CD8-positive, alpha-beta memory T cell (primary cell): ENCODE measurements at regions not wholly inside any gene's neighbourhood (a gene's known extent, or its start where the extent isn't known, plus 50 kb on each side); places are given as distances from the start of the nearest gene placed in this dataset.

ENCODE experiments used
- CTCF ChIA-PET: fragments of 350-600 bp; sonication (Branson Sonifier 250); formaldehyde crosslinking; loops from one replicate; lab custom pipeline; 2021; ENCODE audit warnings: antibody characterized with exemption; lab: Charles Lee
- POLR2A ChIA-PET: fragments of 350-600 bp; sonication (Branson Sonifier 250); formaldehyde crosslinking; loops from one replicate; lab custom pipeline; 2021; ENCODE audit warnings: antibody characterized with exemption; lab: Charles Lee
- DNase-seq, 5 donors: peaks; one replicate each; pipeline versions ENCODE4 v3.0.0 to v3.0.0-alpha.2; 2020 to 2022; ENCODE audit warnings: mixed read lengths in 1 of 5
- H3K27ac ChIP-seq: one replicate; pipeline ENCODE4 v1.7.0; 2013; ENCODE audit warnings: low read depth, mild to moderate bottlenecking, low read length, moderate library complexity
- H3K27me3 ChIP-seq: 2 replicates; pipeline ENCODE4 v1.7.0; 2013; ENCODE audit warnings: low read length, mild to moderate bottlenecking; ENCODE audit not compliant: insufficient read depth, poor library complexity, severe bottlenecking
- H3K36me3 ChIP-seq: 2 replicates; pipeline ENCODE4 v1.7.0; 2013; ENCODE audit warnings: mild to moderate bottlenecking, low read length, moderate library complexity; ENCODE audit not compliant: insufficient read depth
- H3K4me1 ChIP-seq: 2 replicates; pipeline ENCODE4 v1.7.0; 2013; ENCODE audit warnings: mild to moderate bottlenecking, low read length, moderate library complexity; ENCODE audit not compliant: insufficient read depth
- H3K4me3 ChIP-seq: 2 replicates; pipeline ENCODE4 v1.7.0; 2013; ENCODE audit warnings: mild to moderate bottlenecking, low read length
- H3K9me3 ChIP-seq: 2 replicates; pipeline ENCODE4 v1.7.0; 2013; ENCODE audit warnings: mild to moderate bottlenecking, low read length
- H3K27ac Mint-ChIP-seq, 8 donors: one replicate each; pipeline ENCODE4 v1.8.0; 2020 to 2021; ENCODE audit warnings: mixed read lengths in 8 of 8, mild to moderate bottlenecking in 6 of 8, inconsistent platforms in 3 of 8, moderate library complexity in 3 of 8
- H3K27me3 Mint-ChIP-seq, 2 donors: one replicate each; pipeline ENCODE4 v1.8.0; 2020 to 2021; ENCODE audit warnings: mixed read lengths in 2 of 2, mild to moderate bottlenecking in 1 of 2, moderate library complexity in 1 of 2
- H3K36me3 Mint-ChIP-seq, 3 donors: one replicate each; pipeline ENCODE4 v1.8.0; 2020 to 2021; ENCODE audit warnings: mixed read lengths in 3 of 3, inconsistent platforms in 1 of 3, mild to moderate bottlenecking in 1 of 3
- H3K4me1 Mint-ChIP-seq, 3 donors: one replicate each; pipeline ENCODE4 v1.8.0; 2020 to 2021; ENCODE audit warnings: mixed read lengths in 3 of 3, inconsistent platforms in 1 of 3, mild to moderate bottlenecking in 1 of 3
- H3K4me3 Mint-ChIP-seq, 7 donors: one replicate each; pipeline ENCODE4 v1.8.0; 2020 to 2021; ENCODE audit warnings: mixed read lengths in 7 of 7, mild to moderate bottlenecking in 6 of 7, moderate library complexity in 4 of 7, inconsistent platforms in 2 of 7
- H3K9me3 Mint-ChIP-seq, 5 donors: one replicate each; pipeline ENCODE4 v1.8.0; 2020 to 2022; ENCODE audit warnings: mixed read lengths in 5 of 5, mild to moderate bottlenecking in 3 of 5, moderate library complexity in 2 of 5, inconsistent platforms in 1 of 5

- Histone ChIP-seq H3K4me1 (no peaks in the 10 kb centered on the region), H3K27ac (no peak overlapping the region), H3K4me3 (no peak overlapping the region), H3K9me3 (no peaks in the 10 kb centered on the region), H3K27me3 (no peaks in the 10 kb centered on the region), H3K36me3 (no peaks in the 10 kb centered on the region)
- H3K36me3 Mint-ChIP-seq, result peaks cover 0 to 9% (median 0%) of the 10 kb centered on the region in 3 donors
- ChIA-PET CTCF (no interaction called here), POLR2A (interaction anchor here (0.5 kb wide), 1 partner anchor 119 kb away, joined by 3 read pairs; no protein-coding TSS in a partner anchor)
- H3K4me1 Mint-ChIP-seq, result no peaks in the 10 kb centered on the region
- no peak for DNase-seq
- H3K4me3 Mint-ChIP-seq, result no peak overlapping the region
- peaks cover 11 to 19% (median 14%) of the 10 kb centered on the region in 5 donors for H3K9me3 Mint-ChIP-seq
- peaks cover 15 to 53% of the 10 kb centered on the region in 2 donors for H3K27me3 Mint-ChIP-seq
- H3K27ac Mint-ChIP-seq, result no peak overlapping the region
Observed at GRCh38 chr20:63145156-63145555, 70.8 kb downstream of the YTHDF1 start.

- Histone ChIP-seq H3K27me3 (no peaks in the 10 kb centered on the region), H3K9me3 (no peaks in the 10 kb centered on the region), H3K4me3 (no peak overlapping the region), H3K36me3 (no peaks in the 10 kb centered on the region), H3K4me1 (no peaks in the 10 kb centered on the region), H3K27ac (no peak overlapping the region)
- peaks cover 7 to 43% of the 10 kb centered on the region in 2 donors for H3K27me3 Mint-ChIP-seq
- POLR2A ChIA-PET, result no interaction called here
- no peaks in the 10 kb centered on the region for H3K4me1 Mint-ChIP-seq
- no peak for DNase-seq
- H3K4me3 Mint-ChIP-seq, result no peak overlapping the region
- H3K27ac Mint-ChIP-seq, result no peak overlapping the region
- peaks cover 4 to 9% (median 6%) of the 10 kb centered on the region in 5 donors for H3K9me3 Mint-ChIP-seq
- CTCF ChIA-PET, result no interaction called here
- peaks cover 0 to 4% (median 0%) of the 10 kb centered on the region in 3 donors for H3K36me3 Mint-ChIP-seq
Observed at GRCh38 chr20:63142933-63143332, 73.0 kb downstream of the YTHDF1 start.

GRCh38 chr20:63141531-63141930 is 74.4 kb downstream of the YTHDF1 start:
- no peaks in the 10 kb centered on the region for H3K36me3 Mint-ChIP-seq
- Histone ChIP-seq H3K27me3 (no peaks in the 10 kb centered on the region), H3K4me3 (no peak overlapping the region), H3K36me3 (no peaks in the 10 kb centered on the region), H3K27ac (no peak overlapping the region), H3K9me3 (no peaks in the 10 kb centered on the region), H3K4me1 (no peaks in the 10 kb centered on the region)
- H3K27me3 Mint-ChIP-seq, result peaks cover 5 to 34% of the 10 kb centered on the region in 2 donors
- H3K4me1 Mint-ChIP-seq, result no peaks in the 10 kb centered on the region
- no peak overlapping the region for H3K4me3 Mint-ChIP-seq
- ChIA-PET POLR2A (no interaction called here), CTCF (no interaction called here)
- peaks cover 0 to under 1% (median 0%) of the 10 kb centered on the region in 5 donors for H3K9me3 Mint-ChIP-seq
- DNase-seq, result no peak
- H3K27ac Mint-ChIP-seq, result no peak overlapping the region

GRCh38 chr20:63140514-63141433 is 75.2 kb downstream of the YTHDF1 start:
- CTCF ChIA-PET, result no interaction called here
- H3K36me3 ChIP-seq, result no peaks in the 10 kb centered on the region
- no peaks in the 10 kb centered on the region for H3K27me3 ChIP-seq
- H3K4me1 ChIP-seq, result no peaks in the 10 kb centered on the region
- DNase-seq, result no peak
- H3K4me1 Mint-ChIP-seq, result no peaks in the 10 kb centered on the region
- H3K9me3 Mint-ChIP-seq, result no peaks in the 10 kb centered on the region
- H3K27ac ChIP-seq, result no peak overlapping the region
- H3K27me3 Mint-ChIP-seq, result peaks cover 7 to 31% of the 10 kb centered on the region in 2 donors
- H3K4me3 Mint-ChIP-seq, result no peak overlapping the region
- POLR2A ChIA-PET, result no interaction called here
- H3K9me3 ChIP-seq, result no peaks in the 10 kb centered on the region
- H3K27ac Mint-ChIP-seq, result no peak overlapping the region
- H3K4me3 ChIP-seq, result no peak overlapping the region
- H3K36me3 Mint-ChIP-seq, result no peaks in the 10 kb centered on the region

- H3K27me3 Mint-ChIP-seq, result peaks cover 5 to 24% of the 10 kb centered on the region in 2 donors
- no peak overlapping the region for H3K4me3 ChIP-seq
- no peaks in the 10 kb centered on the region for H3K4me1 ChIP-seq
- ChIA-PET CTCF (no interaction called here), POLR2A (no interaction called here)
- H3K4me3 Mint-ChIP-seq, result no peak overlapping the region
- no peaks in the 10 kb centered on the region for H3K4me1 Mint-ChIP-seq
- no peak for DNase-seq
- no peaks in the 10 kb centered on the region for H3K36me3 ChIP-seq
- no peaks in the 10 kb centered on the region for H3K9me3 Mint-ChIP-seq
- no peak overlapping the region for H3K27ac ChIP-seq
- H3K27ac Mint-ChIP-seq, result no peak overlapping the region
- H3K27me3 ChIP-seq, result no peaks in the 10 kb centered on the region
- H3K36me3 Mint-ChIP-seq, result no peaks in the 10 kb centered on the region
- no peaks in the 10 kb centered on the region for H3K9me3 ChIP-seq
Observed at GRCh38 chr20:63139837-63140236, 76.1 kb downstream of the YTHDF1 start.

GRCh38 chr20:63139356-63139755 is 76.6 kb downstream of the YTHDF1 start:
- CTCF ChIA-PET, result no interaction called here
- Mint-ChIP-seq H3K9me3 (no peaks in the 10 kb centered on the region), H3K36me3 (no peaks in the 10 kb centered on the region), H3K4me3 (no peak overlapping the region), H3K27ac (no peak overlapping the region), H3K27me3 (peaks cover 5 to 23% of the 10 kb centered on the region in 2 donors), H3K4me1 (no peaks in the 10 kb centered on the region)
- H3K4me1 ChIP-seq, result no peaks in the 10 kb centered on the region
- no peaks in the 10 kb centered on the region for H3K27me3 ChIP-seq
- POLR2A ChIA-PET, result no interaction called here
- H3K9me3 ChIP-seq, result no peaks in the 10 kb centered on the region
- no peaks in the 10 kb centered on the region for H3K36me3 ChIP-seq
- no peak overlapping the region for H3K4me3 ChIP-seq
- H3K27ac ChIP-seq, result no peak overlapping the region
- DNase-seq, result no peak

- H3K36me3 ChIP-seq, result no peaks in the 10 kb centered on the region
- Mint-ChIP-seq H3K36me3 (no peaks in the 10 kb centered on the region), H3K9me3 (no peaks in the 10 kb centered on the region), H3K27me3 (peaks cover 5 to 18% of the 10 kb centered on the region in 2 donors), H3K4me1 (no peaks in the 10 kb centered on the region), H3K4me3 (no peak overlapping the region), H3K27ac (no peak overlapping the region)
- ChIA-PET CTCF (no interaction called here), POLR2A (no interaction called here)
- H3K27me3 ChIP-seq, result no peaks in the 10 kb centered on the region
- no peaks in the 10 kb centered on the region for H3K4me1 ChIP-seq
- H3K27ac ChIP-seq, result no peak overlapping the region
- no peak overlapping the region for H3K4me3 ChIP-seq
- no peaks in the 10 kb centered on the region for H3K9me3 ChIP-seq
- DNase-seq, result no peak
Observed at GRCh38 chr20:63138855-63139341, 77.0 kb downstream of the YTHDF1 start.

- DNase-seq, result no peak
- no peaks in the 10 kb centered on the region for H3K36me3 Mint-ChIP-seq
- POLR2A ChIA-PET, result no interaction called here
- no peak overlapping the region for H3K27ac Mint-ChIP-seq
- no peaks in the 10 kb centered on the region for H3K36me3 ChIP-seq
- H3K9me3 ChIP-seq, result no peaks in the 10 kb centered on the region
- H3K27me3 Mint-ChIP-seq, result peaks cover 6 to 18% of the 10 kb centered on the region in 2 donors
- H3K4me3 Mint-ChIP-seq, result no peak overlapping the region
- H3K27me3 ChIP-seq, result no peaks in the 10 kb centered on the region
- no peak overlapping the region for H3K27ac ChIP-seq
- H3K4me3 ChIP-seq, result no peak overlapping the region
- no peaks in the 10 kb centered on the region for H3K4me1 Mint-ChIP-seq
- no peaks in the 10 kb centered on the region for H3K9me3 Mint-ChIP-seq
- no peaks in the 10 kb centered on the region for H3K4me1 ChIP-seq
- CTCF ChIA-PET, result no interaction called here
Observed at GRCh38 chr20:63137851-63138415, 78.0 kb downstream of the YTHDF1 start.
